ENCODE measurements at regions not wholly inside any gene's neighbourhood (a gene's known extent, or its start where the extent isn't known, plus 50 kb on each side); places are given as distances from the start of the nearest gene placed in this dataset.
A peak's percentile ranks its signal among the peaks of the same experiment; 100 is the strongest.

DNA sequence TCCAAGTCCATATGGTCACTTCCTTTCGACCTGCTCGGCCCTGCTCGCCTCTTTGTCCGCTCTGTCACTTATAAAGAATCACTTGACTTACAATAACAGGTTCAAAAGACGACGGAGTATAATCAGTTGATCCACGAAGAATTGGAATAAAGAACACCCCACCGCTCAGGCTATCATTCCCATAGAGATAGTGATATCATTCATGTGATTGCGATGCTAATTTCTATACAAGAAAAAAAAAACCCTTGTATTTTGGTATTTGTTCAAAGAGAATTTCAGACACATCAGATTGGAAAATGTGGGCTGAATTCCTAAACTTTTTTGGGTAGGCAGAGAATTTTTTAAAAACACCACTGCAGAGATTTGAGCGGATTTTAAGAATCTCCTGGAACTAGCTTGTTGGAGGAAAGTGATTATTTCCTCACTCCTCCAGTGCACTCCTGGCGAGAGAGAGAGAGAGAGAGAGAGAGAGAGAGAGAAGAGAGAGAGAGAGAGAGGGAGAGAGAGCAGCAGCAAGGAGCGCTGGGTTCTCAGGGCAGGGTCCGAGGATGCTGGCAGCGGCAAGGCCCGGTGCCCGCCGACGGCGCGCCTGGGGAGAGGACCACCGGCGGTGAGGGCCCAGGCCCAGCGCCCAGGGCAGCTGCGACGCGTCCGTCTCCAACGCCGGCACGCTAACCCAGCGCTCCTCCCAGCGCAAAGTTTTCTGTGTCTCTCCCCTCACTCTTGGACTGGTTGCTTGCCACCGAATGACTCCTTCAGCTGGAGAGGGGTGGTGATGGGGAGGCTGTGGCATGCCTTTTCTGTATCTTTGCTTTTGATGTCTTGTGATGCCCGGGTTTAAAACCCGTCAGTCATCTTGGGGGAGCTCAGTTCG is 149.0 kb upstream of the ZNF536 start:
- DNase-seq = no peak

GRCh38 chr19:30223866-30224688 is 148.1 kb upstream of the ZNF536 start:
- DNase-seq = no peak

DNA sequence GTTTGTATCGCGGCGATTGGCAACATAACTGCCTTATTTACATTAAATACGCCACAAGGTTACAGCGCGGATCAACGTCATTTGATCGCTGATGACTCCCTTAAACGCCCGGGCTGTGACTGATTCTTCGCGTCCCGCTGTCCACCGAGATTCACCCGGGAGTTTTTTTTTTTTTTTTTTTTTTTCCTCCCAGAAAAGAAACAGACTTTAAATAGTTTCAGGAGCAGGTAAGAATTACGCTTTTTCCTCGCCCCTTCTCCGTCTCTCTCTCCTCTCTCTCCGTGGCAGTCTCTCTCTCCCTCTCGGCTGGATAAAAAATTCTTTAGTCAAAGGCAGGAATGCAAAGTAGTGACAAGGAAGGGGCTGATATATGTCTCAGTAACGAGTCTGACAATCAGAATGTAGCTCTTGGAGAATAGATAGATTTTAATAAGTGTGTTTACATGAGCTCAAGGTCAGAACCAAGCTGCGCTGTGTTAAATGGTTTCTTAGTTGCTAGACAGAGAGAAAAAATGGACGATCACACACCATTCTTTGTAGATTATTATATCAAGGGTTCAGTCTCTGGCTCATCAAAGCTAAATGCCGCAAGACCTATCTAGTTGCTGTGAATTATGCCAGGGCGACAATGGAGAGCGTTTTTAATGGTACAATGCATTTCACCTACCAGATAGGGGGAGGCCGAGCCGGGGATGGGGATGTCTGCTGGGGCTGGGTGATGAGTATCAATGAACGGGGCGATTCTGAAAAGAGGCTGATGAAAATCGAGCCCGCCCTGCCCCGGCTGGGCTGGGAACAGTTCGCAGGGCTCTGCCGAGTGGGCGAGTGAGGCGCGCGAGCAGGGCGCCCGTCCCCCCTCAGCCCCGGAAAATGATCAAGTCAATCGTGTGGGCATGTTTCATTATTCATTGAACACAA is 147.2 kb upstream of the ZNF536 start:
- DNase-seq = peak; percentile 44

GRCh38 chr19:30225676-30226463 is 146.3 kb upstream of the ZNF536 start:
- no peak for DNase-seq

- peak; percentile 40 for DNase-seq
These were observed 145.6 kb upstream of the ZNF536 start for GRCh38 chr19:30226464-30227011.

GRCh38 chr19:30227012-30227621 is 145.1 kb upstream of the ZNF536 start:
- DNase-seq = no peak

- peak; percentile 40 for DNase-seq
These were observed 144.5 kb upstream of the ZNF536 start for GRCh38 chr19:30227661-30228112.

- DNase-seq = peak; percentile 41
These were observed 143.9 kb upstream of the ZNF536 start for GRCh38 chr19:30228113-30228834.

- peak; percentile 15 for DNase-seq
These were observed 143.2 kb upstream of the ZNF536 start for GRCh38 chr19:30228835-30229524.

- DNase-seq = peak; percentile 32
These were observed 142.5 kb upstream of the ZNF536 start for GRCh38 chr19:30229525-30230174.

GRCh38 chr19:30231408-30232318 is 140.5 kb upstream of the ZNF536 start:
- peak; percentile 22 for DNase-seq

GRCh38 chr19:30233375-30233774 is 138.8 kb upstream of the ZNF536 start:
- no peak for DNase-seq

DNA sequence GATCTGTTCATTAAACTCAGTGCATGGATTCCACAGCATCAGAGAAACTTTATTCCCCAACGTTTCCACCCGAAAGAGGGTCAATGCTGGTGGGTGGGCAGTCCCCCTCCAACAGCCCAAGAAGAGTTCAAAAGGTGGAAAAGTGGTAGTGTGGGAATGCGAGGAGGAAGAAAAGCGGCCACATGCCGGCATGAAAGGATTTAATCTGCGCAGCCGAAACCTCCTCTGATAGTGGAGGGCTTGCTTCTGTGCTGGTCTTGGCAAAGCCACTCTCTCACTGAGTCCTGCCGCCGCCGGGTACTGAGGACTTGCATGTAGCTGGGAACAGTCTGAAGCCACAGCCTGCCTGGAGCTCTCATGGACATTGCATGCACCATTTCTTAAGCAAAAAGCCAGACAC is 136.2 kb upstream of the ZNF536 start:
- no peak for DNase-seq

DNA sequence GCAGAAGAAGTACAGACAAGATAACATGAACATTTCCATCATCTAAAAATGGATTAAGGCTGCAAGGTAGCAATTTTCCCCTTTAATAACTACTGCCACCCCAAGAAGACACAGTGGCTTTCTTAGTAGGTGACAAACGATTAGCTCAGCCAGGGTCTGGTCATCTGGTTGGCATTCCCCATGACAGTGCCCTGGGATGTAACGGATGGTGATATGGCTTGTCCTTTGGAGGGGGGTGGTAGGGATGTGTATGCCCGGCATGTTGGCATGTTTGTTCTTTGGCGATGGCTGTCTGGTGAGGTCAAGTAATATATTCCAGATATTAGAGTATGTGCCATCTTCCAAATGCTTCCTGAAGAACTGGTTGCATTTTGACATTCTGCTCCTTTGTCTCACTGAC is 135.6 kb upstream of the ZNF536 start:
- DNase-seq = no peak

GRCh38 chr19:30237140-30237539 is 135.0 kb upstream of the ZNF536 start:
- no peak for DNase-seq

- no peak for DNase-seq
These were observed 131.1 kb upstream of the ZNF536 start for GRCh38 chr19:30240904-30241695.

- DNase-seq = no peak
These were observed 127.7 kb upstream of the ZNF536 start for GRCh38 chr19:30244533-30244932.

Data from DMS79 (cell line).